HG02840 (cell line): ENCODE measurements at regions not wholly inside any gene's neighbourhood (a gene's known extent, or its start where the extent isn't known, plus 50 kb on each side); places are given as distances from the start of the nearest gene placed in this dataset.
"Not testable (repeated sequence)": the region's sequence is repeated elsewhere in the genome, so short reads cannot be mapped to it uniquely, and the experiment has no call there.

ENCODE experiments used
- ATAC-seq: cut with Tn5 transposase; IDR thresholded peaks from one replicate; pipeline ENCODE4 v1.9.1; 2021; ENCODE audit warnings: mild to moderate bottlenecking, moderate library complexity, moderate number of reproducible peaks; ENCODE audit not compliant: unreplicated experiment, low FRiP score

- ATAC-seq = peak; percentile 64
Observed at GRCh38 chr5:102154791-102155605, 141.1 kb downstream of the SLCO4C1 start.

DNA sequence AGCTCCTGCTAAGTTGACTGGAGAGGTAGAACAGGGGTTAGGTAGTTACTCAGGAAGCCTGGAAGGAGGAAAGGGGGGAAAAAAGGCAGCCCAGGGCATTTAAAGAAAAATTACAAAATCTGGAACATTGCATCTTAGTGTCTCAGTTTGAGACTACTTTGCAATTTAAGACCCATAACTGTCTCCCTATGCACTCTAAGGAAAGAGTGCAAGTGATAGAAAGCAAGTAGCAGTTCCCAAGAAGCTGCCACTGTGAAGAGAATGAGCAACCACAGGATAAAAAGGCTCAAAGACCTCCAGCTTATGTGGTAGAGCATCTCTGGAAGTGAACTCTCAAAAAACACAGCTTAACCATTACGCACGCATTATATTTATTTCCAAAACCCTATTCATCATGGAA lies 141.8 kb downstream of the SLCO4C1 start:
- no peak for ATAC-seq

DNA sequence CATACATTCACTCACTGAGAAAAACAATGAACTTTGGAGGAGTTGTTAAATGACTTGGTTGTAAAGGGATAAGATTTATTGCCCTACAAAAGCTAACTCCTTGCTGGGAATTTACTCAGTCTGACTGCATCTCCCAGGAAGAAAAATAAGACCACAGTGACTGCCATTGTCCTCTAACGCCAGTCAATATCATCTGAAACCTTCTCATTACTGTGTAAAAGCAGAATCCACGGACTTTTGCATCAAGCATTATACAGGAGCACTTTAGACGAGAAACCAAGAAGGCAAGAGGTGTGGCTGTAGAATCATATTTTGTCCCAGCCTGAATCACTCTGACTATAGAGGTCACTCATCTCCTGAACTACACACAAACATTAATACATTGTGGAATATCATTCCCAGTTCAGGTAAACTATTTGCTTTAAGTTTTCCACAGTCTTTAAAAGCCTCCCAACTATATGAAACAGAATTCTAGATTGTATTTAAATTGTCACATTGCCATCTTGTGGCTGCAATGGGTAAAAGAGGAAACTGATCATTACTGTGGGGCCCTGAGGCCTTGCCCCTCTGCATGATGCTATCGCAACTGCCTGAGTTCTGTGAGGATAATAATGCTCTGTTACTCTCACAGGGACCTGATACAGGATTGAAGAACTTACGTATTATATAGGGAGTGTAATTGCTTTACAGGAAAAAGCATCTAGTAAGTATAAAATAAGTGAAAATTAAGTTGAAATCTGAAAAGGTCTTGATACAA lies 142.9 kb downstream of the SLCO4C1 start:
- peak; percentile 75 for ATAC-seq

- ATAC-seq = no peak
Observed at GRCh38 chr5:102139029-102139428, 157.1 kb downstream of the SLCO4C1 start.

- ATAC-seq = no peak
Observed at GRCh38 chr5:102138243-102138653, 157.8 kb downstream of the SLCO4C1 start.

DNA sequence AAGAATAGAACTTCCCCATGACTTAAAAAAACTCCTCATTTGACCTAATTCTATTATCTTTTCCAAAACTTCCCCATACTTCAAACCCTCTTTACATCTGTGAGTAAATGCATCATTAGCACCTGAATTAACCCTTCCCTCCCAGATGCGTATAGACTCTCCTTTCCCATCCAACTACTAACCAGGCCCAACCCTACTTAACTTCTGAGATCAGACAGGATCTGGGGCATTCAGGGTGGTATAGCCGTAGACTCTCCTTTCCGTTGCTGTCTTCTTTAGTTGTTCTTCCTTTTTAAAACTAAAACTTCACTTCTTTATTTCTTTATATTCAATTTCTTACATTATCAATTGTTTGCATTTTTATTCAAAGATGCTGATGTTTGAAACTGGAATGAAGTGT lies 165.2 kb downstream of the SLCO4C1 start:
- no peak for ATAC-seq

DNA sequence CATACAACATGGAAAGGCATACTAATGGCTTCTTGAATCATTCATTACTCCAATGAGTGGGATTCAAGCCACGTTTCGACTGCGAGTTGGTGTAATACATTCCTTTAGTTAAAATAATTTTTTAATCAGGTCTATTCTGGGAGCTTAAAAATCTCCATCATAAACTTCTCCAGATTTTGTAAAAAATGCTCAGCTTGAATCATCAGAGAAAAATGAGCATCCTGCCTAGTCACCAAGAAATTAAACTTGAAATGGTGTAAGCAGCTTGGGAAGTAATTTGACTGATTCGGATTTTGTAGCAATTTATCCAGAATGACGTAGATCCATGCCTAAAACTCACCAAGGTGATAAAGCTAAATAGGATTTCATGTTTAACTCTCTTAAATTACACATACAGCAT lies 165.7 kb downstream of the SLCO4C1 start:
- ATAC-seq = no peak

GRCh38 chr5:102119252-102119651 lies 176.8 kb downstream of the SLCO4C1 start:
- no peak for ATAC-seq

GRCh38 chr5:102115736-102116135 lies 180.3 kb downstream of the SLCO4C1 start:
- ATAC-seq = no peak

DNA sequence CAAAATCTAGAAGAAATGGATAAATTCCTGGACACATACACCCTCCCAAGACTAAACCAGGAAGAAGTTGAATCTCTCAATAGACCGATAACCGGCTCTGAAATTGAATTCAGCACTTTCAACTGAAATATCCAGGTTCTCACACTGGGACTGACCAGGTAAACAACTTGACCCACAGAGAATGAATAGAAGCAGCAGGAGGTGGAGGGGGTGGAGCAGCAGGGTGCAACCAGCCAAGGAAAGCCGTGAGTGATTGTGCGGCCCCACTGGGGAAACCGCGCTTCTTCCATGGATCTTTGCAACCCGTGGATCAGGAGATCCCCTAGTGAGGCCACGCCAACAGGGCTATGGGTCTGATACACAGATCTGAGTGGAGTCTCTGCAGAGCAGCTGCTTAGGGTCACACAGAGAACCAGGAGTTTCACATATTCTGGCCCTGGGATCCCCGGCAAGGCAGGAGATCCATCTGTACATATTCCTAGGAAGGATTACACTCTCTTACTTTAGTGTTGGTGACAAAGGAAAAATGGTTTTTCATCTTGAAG lies 181.5 kb downstream of the SLCO4C1 start:
- no peak for ATAC-seq

GRCh38 chr5:102107865-102108264 lies 188.2 kb downstream of the SLCO4C1 start:
- no peak for ATAC-seq

GRCh38 chr5:102106599-102106998 lies 189.5 kb downstream of the SLCO4C1 start:
- ATAC-seq = no peak

DNA sequence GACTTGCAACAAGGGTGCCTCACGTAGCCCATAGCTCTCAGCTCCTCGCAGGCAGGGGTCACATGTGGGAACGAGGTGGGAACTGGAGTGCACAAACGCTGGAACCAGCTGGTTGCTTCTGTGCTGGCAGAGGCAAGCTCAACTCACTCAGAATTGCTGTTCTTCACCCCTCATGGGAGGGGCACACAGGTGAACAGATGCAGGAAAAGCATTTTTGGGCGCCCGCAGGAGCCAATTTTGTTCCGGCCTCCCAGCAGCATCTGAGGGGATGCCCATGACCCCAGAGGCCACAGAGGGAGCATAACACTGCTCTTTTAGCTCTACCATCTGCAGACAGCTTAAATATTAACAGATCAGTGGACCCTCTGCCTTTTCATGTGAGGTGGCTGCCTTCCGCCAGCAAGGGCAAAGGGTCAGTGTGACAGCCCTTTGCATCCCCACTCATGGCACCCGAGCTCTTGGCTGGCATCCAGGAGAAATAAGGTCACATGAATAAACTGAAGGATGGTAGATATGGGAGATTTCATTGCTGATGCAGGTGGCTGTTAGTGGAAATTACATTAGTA lies 196.2 kb downstream of the SLCO4C1 start:
- no peak for ATAC-seq

DNA sequence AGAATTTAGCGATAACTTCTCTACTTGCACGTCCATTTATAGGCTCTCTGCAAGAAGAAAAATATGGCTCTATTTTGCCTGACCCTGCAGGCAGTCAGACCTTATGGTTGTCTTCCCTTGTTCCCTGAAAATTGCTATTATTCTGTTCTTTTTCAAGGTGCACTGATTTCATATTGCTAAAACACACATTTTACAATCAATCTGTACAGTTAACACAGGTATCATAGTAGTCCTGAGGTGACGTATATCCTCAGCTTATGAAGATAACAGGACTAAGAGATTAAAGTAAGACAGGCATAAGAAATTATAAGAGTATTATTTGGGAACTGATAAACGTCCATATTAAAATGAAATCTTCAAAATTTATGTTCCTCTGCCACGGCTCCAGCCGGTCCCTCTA lies 197.0 kb downstream of the SLCO4C1 start:
- ATAC-seq = not testable (repeated sequence)

GRCh38 chr5:102098606-102099005 lies 197.5 kb downstream of the SLCO4C1 start:
- ATAC-seq = not testable (repeated sequence)

DNA sequence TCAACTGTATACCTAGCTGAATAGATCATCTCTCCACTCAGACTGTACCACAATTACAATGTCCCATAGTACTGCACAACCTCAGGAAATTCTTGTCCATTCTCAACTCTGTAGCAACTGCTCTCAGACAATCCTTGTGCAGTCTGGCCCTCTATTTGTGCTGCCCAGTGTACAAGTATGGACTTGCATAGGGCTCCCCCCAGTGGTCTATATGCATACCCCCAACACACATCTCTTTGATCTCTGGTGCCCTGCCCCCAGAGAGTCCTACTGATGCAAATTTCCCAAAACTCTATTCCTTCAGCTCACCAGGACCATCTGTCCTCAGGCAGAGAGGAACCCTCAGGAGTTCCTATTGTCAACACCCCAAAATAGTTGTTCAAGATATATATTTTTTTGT lies 205.3 kb downstream of the SLCO4C1 start:
- ATAC-seq = no peak

GRCh38 chr5:102089883-102090282 lies 206.2 kb downstream of the SLCO4C1 start:
- no peak for ATAC-seq

DNA sequence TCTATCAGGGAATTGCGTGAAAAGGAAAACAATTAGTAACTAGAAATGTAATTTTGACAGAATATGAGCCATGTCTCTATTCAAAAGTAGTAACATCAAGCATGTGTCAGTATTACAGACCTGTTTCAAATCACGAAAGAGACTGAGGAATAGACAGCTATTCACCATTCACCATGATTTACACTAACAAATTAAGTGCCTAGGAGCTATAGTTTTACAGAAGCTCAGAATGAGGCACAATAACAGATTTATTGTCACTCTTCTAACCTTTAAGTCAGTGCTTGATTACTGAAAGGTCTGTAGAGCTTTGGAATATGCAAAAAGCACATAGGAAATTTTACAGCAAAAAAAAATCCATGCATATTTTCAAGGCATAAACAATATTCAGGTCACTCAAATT lies 208.2 kb downstream of the SLCO4C1 start:
- no peak for ATAC-seq

DNA sequence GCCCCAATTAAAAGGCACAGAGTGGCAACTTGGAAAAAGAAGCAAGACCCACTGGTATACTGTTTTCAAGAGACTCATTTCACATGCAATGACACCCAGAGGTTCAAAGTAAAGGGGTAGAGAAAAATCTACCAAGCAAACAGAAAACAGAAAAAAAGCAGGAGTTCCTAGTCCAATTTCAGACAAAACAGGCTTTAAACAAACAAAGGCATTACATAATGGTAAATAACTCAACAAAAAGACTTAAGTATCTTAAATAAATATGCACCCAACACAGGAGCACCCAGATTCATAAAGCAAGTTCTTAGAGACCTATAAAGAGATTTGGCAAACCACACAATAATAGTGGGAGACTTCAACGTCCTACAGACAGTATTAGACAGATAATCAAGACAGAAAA lies 215.8 kb downstream of the SLCO4C1 start:
- no peak for ATAC-seq

DNA sequence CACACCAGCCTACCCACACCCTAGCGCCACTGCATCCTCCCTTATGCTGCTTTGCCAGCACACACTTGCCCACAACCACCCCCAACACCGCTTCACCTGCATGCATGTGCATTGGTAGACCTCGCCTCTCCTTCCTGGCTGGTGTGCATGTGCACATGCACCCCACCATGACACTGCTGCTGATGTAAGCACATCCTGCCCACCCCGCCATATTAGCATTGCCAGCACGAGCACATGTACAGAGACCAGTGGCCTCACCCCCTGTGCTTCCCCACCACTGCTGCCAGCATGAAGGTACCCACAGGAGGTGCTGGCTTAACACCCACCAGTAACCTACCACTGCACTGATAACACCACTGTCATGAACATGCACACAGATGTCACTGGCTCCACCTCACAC lies 218.2 kb downstream of the SLCO4C1 start:
- no peak for ATAC-seq

GRCh38 chr5:102069974-102070373 lies 226.1 kb downstream of the SLCO4C1 start:
- ATAC-seq = no peak
